CD14-positive monocyte (primary cell): ENCODE measurements at regions not wholly inside any gene's neighbourhood (a gene's known extent, or its start where the extent isn't known, plus 50 kb on each side); places are given as distances from the start of the nearest gene placed in this dataset.
A peak's percentile ranks its signal among the peaks of the same experiment; 100 is the strongest.

Experiments
- DNase-seq, 3 donors: peaks; one replicate each; pipeline ENCODE4 v3.0.0-alpha.2; 2011 to 2022
- H2AFZ ChIP-seq: 2 replicates; pipeline ENCODE4 v1.6.0; 2012; ENCODE audit warnings: mild to moderate bottlenecking, low read depth, low read length, inconsistent platforms; ENCODE audit not compliant: insufficient read depth, poor library complexity, severe bottlenecking
- H3K27ac ChIP-seq, 2 donors: 1 replicate in 1 of 2; 2 replicates in 1 of 2; pipeline ENCODE4 v1.5.1; 2012 to 2013; ENCODE audit warnings: low read length in 2 of 2, control low read depth in 1 of 2, inconsistent platforms in 1 of 2, low read depth in 1 of 2, mild to moderate bottlenecking in 1 of 2
- H3K27me3 ChIP-seq, 2 donors: one replicate each; pipeline versions ENCODE4 v1.6.0 to v1.6.1; 2011 to 2013; ENCODE audit warnings: low read length in 2 of 2; ENCODE audit not compliant: control insufficient read depth in 2 of 2, insufficient read depth in 2 of 2
- H3K36me3 ChIP-seq, 2 donors: replicated peaks in 1 of 2; 1 replicate in 1 of 2; 2 replicates in 1 of 2; pipeline versions ENCODE4 v1.5.1 to v1.6.1; 2012 to 2013; ENCODE audit warnings: low read length in 2 of 2, control low read depth in 1 of 2, inconsistent platforms in 1 of 2, mild to moderate bottlenecking in 1 of 2; ENCODE audit not compliant: insufficient read depth in 2 of 2, control insufficient read depth in 1 of 2
- H3K4me1 ChIP-seq, 2 donors: 1 replicate in 1 of 2; 2 replicates in 1 of 2; pipeline versions ENCODE4 v1.5.1 to v1.6.1; 2012 to 2013; ENCODE audit warnings: low read length in 2 of 2, control low read depth in 1 of 2, inconsistent platforms in 1 of 2, mild to moderate bottlenecking in 1 of 2, moderate library complexity in 1 of 2; ENCODE audit not compliant: insufficient read depth in 2 of 2, control insufficient read depth in 1 of 2
- H3K4me2 ChIP-seq: replicated peaks from 2 replicates; pipeline ENCODE3; 2012; ENCODE audit warnings: low read length, moderate library complexity, mild to moderate bottlenecking; ENCODE audit not compliant: poor library complexity, severe bottlenecking; ENCODE audit errors: extremely low read depth
- H3K4me3 ChIP-seq, 3 experiments: fragments of 200-600 bp in 1 of 3; sonication (generic) in 1 of 3; replicated peaks in 1 of 3; 1 replicate in 2 of 3; 2 replicates in 1 of 3; pipeline ENCODE4 v1.5.1; 2011 to 2013; ENCODE audit warnings: low read length in 3 of 3, mild to moderate bottlenecking in 3 of 3, control low read depth in 2 of 3, low read depth in 2 of 3, inconsistent platforms in 1 of 3, moderate library complexity in 1 of 3
- H3K79me2 ChIP-seq: 2 replicates; pipeline ENCODE4 v1.6.0; 2012; ENCODE audit warnings: mild to moderate bottlenecking, control low read depth, inconsistent platforms, low read length, moderate library complexity; ENCODE audit not compliant: insufficient read depth
- H3K9ac ChIP-seq: 2 replicates; pipeline ENCODE4 v1.6.0; 2017; ENCODE audit warnings: low read length, mild to moderate bottlenecking; ENCODE audit not compliant: insufficient read depth, poor library complexity, severe bottlenecking
- H3K9me3 ChIP-seq, 2 donors: replicated peaks in 1 of 2; 1 replicate in 1 of 2; 2 replicates in 1 of 2; pipeline versions ENCODE4 v1.5.1 to v1.6.1; 2012 to 2013; ENCODE audit warnings: low read length in 2 of 2, control low read depth in 1 of 2; ENCODE audit not compliant: control insufficient read depth in 1 of 2, insufficient read depth in 1 of 2
- H4K20me1 ChIP-seq: 2 replicates; pipeline ENCODE4 v1.6.0; 2012; ENCODE audit warnings: mild to moderate bottlenecking, low read length, control low read depth, moderate library complexity; ENCODE audit not compliant: insufficient read depth
- H3K27ac Mint-ChIP-seq, 7 donors: one replicate each; pipeline ENCODE4 v1.8.0; 2020; ENCODE audit warnings: mild to moderate bottlenecking in 7 of 7, mixed read lengths in 7 of 7, moderate library complexity in 6 of 7, inconsistent platforms in 2 of 7
- H3K27me3 Mint-ChIP-seq, 3 donors: one replicate each; pipeline ENCODE4 v1.8.0; 2021 to 2022; ENCODE audit warnings: low read depth in 3 of 3, mild to moderate bottlenecking in 3 of 3, mixed read lengths in 3 of 3, moderate library complexity in 3 of 3, inconsistent platforms in 1 of 3
- H3K36me3 Mint-ChIP-seq, 2 donors: one replicate each; pipeline ENCODE4 v1.8.0; 2020; ENCODE audit warnings: mixed read lengths in 2 of 2, inconsistent platforms in 1 of 2, mild to moderate bottlenecking in 1 of 2
- H3K4me1 Mint-ChIP-seq: one replicate; pipeline ENCODE4 v1.8.0; 2020; ENCODE audit warnings: mild to moderate bottlenecking, mixed read lengths
- H3K4me3 Mint-ChIP-seq, 2 donors: one replicate each; pipeline ENCODE4 v1.8.0; 2020; ENCODE audit warnings: mild to moderate bottlenecking in 2 of 2, mixed read lengths in 2 of 2, moderate library complexity in 1 of 2
- H3K9me3 Mint-ChIP-seq, 7 donors: one replicate each; pipeline ENCODE4 v1.8.0; 2020 to 2022; ENCODE audit warnings: mixed read lengths in 7 of 7, mild to moderate bottlenecking in 6 of 7, moderate library complexity in 6 of 7, inconsistent platforms in 2 of 7
- WGBS: methylation state at CpG from one replicate; pipeline ENCODE4 v1.1.5; 2013; ENCODE audit warnings: missing lambda C conversion rate; ENCODE audit not compliant: insufficient coverage; 5-methylcytosine and 5-hydroxymethylcytosine counted together
- intact Hi-C, 2 donors: fragments of 100-400 bp; cut with micrococcal nuclease; formaldehyde crosslinking; loops; one replicate each; pipeline versions ENCODE4 v1.15.0 to v1.15.1; 2023
- TF ChIP-seq, protein P1 (sequence below): fragments of 200-600 bp; IDR thresholded peaks from one replicate; pipeline ENCODE4 v1.8.0; 2022; ENCODE audit warnings: antibody characterized with exemption, mild to moderate bottlenecking

GRCh38 chr3:87833039-87833377, 225.8 kb downstream of the CGGBP1 start:
- no peak overlapping the region for H3K4me3 ChIP-seq
- H3K9ac ChIP-seq, result no peak overlapping the region
- no peaks in the 10 kb centered on the region for H3K36me3 Mint-ChIP-seq
- intact Hi-C loops, result no loop called here
- no peaks in the 10 kb centered on the region for H3K27me3 Mint-ChIP-seq
- TF ChIP-seq, protein P1, sequence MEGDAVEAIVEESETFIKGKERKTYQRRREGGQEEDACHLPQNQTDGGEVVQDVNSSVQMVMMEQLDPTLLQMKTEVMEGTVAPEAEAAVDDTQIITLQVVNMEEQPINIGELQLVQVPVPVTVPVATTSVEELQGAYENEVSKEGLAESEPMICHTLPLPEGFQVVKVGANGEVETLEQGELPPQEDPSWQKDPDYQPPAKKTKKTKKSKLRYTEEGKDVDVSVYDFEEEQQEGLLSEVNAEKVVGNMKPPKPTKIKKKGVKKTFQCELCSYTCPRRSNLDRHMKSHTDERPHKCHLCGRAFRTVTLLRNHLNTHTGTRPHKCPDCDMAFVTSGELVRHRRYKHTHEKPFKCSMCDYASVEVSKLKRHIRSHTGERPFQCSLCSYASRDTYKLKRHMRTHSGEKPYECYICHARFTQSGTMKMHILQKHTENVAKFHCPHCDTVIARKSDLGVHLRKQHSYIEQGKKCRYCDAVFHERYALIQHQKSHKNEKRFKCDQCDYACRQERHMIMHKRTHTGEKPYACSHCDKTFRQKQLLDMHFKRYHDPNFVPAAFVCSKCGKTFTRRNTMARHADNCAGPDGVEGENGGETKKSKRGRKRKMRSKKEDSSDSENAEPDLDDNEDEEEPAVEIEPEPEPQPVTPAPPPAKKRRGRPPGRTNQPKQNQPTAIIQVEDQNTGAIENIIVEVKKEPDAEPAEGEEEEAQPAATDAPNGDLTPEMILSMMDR, result no peak
- H3K27me3 ChIP-seq, result no peaks in the 10 kb centered on the region
- H3K4me3 Mint-ChIP-seq, result no peak overlapping the region
- H3K27ac Mint-ChIP-seq, result no peak overlapping the region
- peaks cover 12 to 28% of the 10 kb centered on the region in 2 donors for H3K4me1 ChIP-seq
- no peak overlapping the region for H2AFZ ChIP-seq
- DNase-seq, result no peak
- no peaks in the 10 kb centered on the region for H3K36me3 ChIP-seq
- peaks cover 0 to 4% (median 0%) of the 10 kb centered on the region in 7 donors for H3K9me3 Mint-ChIP-seq
- H3K27ac ChIP-seq, result no peak overlapping the region
- H3K4me2 ChIP-seq, result no peak overlapping the region
- H3K79me2 ChIP-seq, result no peaks in the 10 kb centered on the region
- H3K4me1 Mint-ChIP-seq, result peaks cover 21% of the 10 kb centered on the region
- no peaks in the 10 kb centered on the region for H4K20me1 ChIP-seq
- no peaks in the 10 kb centered on the region for H3K9me3 ChIP-seq

- TF ChIP-seq, protein P1, result no peak
- H3K36me3 ChIP-seq, result no peaks in the 10 kb centered on the region
- H3K4me2 ChIP-seq, result peak overlapping the region; percentile 1
- H2AFZ ChIP-seq, result no peak overlapping the region
- no peaks in the 10 kb centered on the region for H3K27me3 ChIP-seq
- no peaks in the 10 kb centered on the region for H3K9me3 ChIP-seq
- no CpG with 5 or more reads among the region's 3 CpGs for WGBS
- Mint-ChIP-seq H3K27ac (no peak overlapping the region), H3K4me3 (no peak overlapping the region), H3K36me3 (no peaks in the 10 kb centered on the region), H3K9me3 (peaks cover 0 to 5% (median 2%) of the 10 kb centered on the region in 7 donors), H3K27me3 (no peaks in the 10 kb centered on the region), H3K4me1 (peaks cover 9% of the 10 kb centered on the region)
- H3K4me1 ChIP-seq, result peaks cover 4 to 10% of the 10 kb centered on the region in 2 donors
- intact Hi-C loops, result no loop called here
- H3K9ac ChIP-seq, result no peak overlapping the region
- no peak overlapping the region for H3K4me3 ChIP-seq
- no peaks in the 10 kb centered on the region for H4K20me1 ChIP-seq
- peak; percentile 5 to 36 (median 10) for DNase-seq
- no peaks in the 10 kb centered on the region for H3K79me2 ChIP-seq
- no peak overlapping the region for H3K27ac ChIP-seq
Observed at GRCh38 chr3:87828046-87828445, 230.8 kb downstream of the CGGBP1 start.
